WI38 (cell line): ENCODE measurements at regions not wholly inside any gene's neighbourhood (a gene's known extent, or its start where the extent isn't known, plus 50 kb on each side); places are given as distances from the start of the nearest gene placed in this dataset.

Experiments
- H3K4me3 ChIP-seq: 2 replicates; pipeline ENCODE4 v1.5.1; 2011; ENCODE audit warnings: low read depth, mild to moderate bottlenecking, control low read depth, low read length
- TF ChIP-seq, protein P1 (sequence below): IDR thresholded peaks from 2 replicates; pipeline ENCODE4 v1.5.1; 2012; ENCODE audit warnings: low read depth, mild to moderate bottlenecking, control low read depth, low read length

DNA sequence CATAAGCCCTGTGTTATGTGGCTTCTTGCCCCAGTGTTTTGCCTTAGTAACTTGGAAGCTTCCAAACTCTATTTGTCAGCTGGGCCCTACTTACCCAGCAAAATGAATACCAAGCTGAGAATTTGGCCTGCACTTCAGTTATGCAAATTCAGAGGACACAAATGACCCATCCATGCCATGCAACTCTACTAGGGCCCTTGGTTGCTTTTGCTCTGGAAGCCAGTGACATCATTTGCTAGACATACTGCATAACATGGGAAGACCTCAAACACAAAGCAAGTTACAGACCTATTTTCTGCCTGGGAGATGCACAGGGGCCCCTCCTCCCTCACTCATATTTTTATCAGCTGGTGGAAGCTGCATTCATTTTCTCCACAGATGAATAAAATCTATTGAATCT lies 90.2 kb upstream of the PPM1H start:
- no peak overlapping the region for H3K4me3 ChIP-seq
- TF ChIP-seq, protein P1, sequence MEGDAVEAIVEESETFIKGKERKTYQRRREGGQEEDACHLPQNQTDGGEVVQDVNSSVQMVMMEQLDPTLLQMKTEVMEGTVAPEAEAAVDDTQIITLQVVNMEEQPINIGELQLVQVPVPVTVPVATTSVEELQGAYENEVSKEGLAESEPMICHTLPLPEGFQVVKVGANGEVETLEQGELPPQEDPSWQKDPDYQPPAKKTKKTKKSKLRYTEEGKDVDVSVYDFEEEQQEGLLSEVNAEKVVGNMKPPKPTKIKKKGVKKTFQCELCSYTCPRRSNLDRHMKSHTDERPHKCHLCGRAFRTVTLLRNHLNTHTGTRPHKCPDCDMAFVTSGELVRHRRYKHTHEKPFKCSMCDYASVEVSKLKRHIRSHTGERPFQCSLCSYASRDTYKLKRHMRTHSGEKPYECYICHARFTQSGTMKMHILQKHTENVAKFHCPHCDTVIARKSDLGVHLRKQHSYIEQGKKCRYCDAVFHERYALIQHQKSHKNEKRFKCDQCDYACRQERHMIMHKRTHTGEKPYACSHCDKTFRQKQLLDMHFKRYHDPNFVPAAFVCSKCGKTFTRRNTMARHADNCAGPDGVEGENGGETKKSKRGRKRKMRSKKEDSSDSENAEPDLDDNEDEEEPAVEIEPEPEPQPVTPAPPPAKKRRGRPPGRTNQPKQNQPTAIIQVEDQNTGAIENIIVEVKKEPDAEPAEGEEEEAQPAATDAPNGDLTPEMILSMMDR, result no peak

- H3K4me3 ChIP-seq, result no peak overlapping the region
- TF ChIP-seq, protein P1, result no peak
These were observed 89.0 kb upstream of the PPM1H start for GRCh38 chr12:63023926-63024325.

DNA sequence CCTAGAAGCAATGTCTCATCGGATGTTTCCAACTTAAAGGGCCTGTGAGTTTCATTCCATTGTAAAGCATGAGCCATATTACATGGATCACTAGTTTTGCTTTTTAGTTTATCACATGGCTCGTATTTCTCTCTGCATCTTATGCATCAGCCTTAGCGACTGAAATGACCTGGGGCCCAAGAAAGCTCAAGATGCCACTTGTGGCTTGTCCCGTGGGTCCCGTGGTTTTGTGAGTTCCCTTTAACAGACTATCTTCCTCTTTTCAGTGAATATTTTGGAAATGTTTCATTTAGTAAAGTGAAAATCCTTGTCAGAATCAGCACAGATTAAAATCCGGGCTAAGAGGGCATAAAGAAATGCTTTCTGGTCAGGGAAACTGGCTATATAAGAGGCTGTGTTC lies 86.2 kb upstream of the PPM1H start:
- TF ChIP-seq, protein P1, result no peak
- no peak overlapping the region for H3K4me3 ChIP-seq

- TF ChIP-seq, protein P1, result no peak
- H3K4me3 ChIP-seq, result no peak overlapping the region
These were observed 85.3 kb upstream of the PPM1H start for GRCh38 chr12:63020269-63020668.

DNA sequence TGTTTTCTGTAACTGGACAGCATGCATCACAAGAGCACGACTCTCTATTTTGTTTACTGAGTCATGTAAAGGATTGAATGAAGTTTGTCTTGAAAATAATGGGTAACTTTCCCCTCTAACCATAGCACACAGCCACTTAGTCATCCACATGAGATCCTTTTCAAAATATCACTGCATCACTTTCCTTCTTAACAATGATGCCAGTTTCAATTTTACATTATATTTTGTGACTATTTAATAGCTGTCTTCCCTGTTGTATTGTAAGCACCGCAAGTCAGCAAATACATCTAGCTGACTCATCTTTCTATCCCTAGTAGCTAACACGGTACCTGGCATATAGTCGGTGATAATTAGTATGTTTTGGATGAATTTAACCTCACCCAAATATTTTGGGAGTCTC lies 83.3 kb upstream of the PPM1H start:
- TF ChIP-seq, protein P1, result no peak
- no peak overlapping the region for H3K4me3 ChIP-seq

DNA sequence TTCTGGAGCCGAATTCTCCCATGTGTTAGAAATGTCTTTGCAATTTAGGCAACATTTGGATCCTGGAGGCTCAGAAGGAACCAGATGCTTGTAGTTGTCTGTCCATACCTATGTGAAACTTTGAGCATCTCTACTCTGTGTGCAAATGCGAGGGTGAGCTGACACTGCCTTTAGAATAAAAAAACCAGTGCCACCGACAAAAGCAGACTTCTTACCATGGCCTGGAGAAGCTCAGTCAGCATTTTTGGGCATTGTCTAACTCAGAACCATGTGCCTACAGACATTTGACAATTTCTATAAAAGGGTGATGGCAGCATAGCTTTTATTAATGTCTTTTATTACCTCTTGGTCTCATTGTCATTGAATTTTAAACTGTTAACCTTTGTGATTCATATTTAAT lies 78.4 kb upstream of the PPM1H start:
- TF ChIP-seq, protein P1, result no peak
- no peak overlapping the region for H3K4me3 ChIP-seq

DNA sequence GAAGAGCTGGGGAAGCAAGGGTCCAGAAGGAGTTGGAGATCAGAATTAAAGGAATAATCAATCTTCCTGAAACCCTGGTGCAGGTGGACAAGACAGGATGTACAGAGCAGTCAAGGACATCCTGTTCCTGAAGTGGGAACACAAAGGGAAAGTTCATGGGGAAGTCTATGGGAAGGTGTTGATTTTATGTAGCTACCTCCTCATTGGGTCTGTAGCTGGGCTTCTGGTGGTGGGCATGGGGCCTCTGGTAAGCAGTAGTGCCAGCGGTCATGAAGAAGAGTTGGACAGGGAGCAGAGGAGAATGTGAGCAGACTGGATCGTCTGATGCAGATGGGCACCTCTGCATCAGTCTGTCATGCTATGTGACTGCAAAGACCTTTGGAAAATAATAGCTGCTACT lies 75.7 kb upstream of the PPM1H start:
- no peak overlapping the region for H3K4me3 ChIP-seq
- TF ChIP-seq, protein P1, result no peak
